HG03354 (cell line): ENCODE measurements at regions not wholly inside any gene's neighbourhood (a gene's known extent, or its start where the extent isn't known, plus 50 kb on each side); places are given as distances from the start of the nearest gene placed in this dataset.
A peak's percentile ranks its signal among the peaks of the same experiment; 100 is the strongest.

ENCODE experiments used
- ATAC-seq: cut with Tn5 transposase; IDR thresholded peaks from one replicate; pipeline ENCODE4 v1.9.1; 2021; ENCODE audit warnings: mild to moderate bottlenecking; ENCODE audit not compliant: unreplicated experiment, poor library complexity, severe bottlenecking

DNA sequence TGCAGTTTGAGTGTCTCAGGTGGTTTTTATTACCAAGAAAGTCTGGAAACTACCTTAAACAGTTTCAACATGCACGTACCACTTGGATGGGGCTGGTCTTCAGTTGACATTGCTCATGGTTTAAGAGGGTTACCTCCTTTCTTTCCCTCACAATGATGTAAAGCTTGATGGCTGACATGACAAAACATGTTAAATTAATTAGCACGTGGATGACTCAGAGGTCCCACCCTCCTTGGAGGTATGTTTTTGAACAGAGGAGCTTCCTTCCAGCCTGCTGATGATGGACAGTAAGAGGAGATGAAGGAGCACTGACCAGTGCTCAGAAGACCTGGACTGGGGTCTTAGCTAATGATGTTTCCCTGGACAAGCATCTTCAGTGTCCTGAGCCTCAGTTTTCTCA is 322.3 kb upstream of the PODXL start:
- ATAC-seq, result no peak

- no peak for ATAC-seq
Observed at GRCh38 chr7:131873581-131873980, 317.2 kb upstream of the PODXL start.

GRCh38 chr7:131869986-131870385 is 313.6 kb upstream of the PODXL start:
- ATAC-seq, result no peak

GRCh38 chr7:131869169-131869844 is 312.9 kb upstream of the PODXL start:
- ATAC-seq, result no peak

DNA sequence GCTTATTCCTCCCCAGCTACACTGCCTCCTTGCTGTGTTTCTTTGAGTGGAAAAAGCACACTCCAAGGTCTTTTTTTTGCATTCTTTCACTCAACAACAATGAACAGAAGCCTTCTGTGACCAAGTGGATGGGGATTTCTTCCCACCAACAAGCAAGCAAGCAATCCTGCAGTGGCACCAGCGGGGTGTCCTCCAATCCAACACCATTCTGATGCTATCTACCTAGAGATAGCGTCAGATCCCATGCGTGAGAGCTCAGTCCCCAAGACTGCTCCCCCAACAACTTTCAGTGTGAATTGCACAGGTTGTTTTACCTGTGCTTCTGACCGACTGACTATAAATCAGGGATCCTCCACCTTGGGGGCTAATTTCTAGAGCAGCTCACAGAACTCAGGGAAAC is 311.0 kb upstream of the PODXL start:
- ATAC-seq, result no peak

- no peak for ATAC-seq
Observed at GRCh38 chr7:131865911-131866310, 309.5 kb upstream of the PODXL start.

DNA sequence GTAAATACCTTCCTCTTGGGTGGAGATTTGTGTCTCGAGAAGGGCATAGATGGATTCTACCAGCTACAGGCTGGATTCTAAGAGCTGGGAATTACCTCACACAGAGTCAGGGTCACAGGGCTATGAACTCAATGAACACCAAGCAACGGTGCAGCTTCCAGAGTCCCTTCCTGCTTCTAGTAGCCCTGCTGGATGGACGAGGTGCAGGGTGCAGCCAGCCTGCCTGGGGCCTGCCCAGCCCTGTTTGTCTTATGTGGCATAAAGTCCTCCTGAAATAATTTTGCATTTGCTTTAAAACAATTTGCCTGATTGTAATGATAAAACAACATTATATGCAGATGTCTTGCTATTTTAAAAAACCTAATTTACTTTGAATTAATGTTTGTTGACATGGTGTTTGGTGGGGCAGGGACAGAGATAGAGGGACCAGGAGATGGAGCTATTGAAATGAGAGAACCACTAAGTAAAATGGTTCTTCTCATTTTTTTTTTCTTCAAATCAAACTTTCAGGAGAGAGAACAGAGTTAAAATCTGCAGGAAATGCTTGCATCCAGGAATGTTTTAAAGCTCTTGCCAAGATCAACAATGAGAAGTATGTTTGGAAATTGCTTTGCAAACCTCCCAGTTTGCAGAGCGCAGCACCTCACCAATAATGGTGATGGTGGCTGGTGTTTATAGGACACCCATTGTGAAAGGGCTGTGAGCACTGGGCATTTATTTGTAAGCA is 305.4 kb upstream of the PODXL start:
- ATAC-seq, result no peak

DNA sequence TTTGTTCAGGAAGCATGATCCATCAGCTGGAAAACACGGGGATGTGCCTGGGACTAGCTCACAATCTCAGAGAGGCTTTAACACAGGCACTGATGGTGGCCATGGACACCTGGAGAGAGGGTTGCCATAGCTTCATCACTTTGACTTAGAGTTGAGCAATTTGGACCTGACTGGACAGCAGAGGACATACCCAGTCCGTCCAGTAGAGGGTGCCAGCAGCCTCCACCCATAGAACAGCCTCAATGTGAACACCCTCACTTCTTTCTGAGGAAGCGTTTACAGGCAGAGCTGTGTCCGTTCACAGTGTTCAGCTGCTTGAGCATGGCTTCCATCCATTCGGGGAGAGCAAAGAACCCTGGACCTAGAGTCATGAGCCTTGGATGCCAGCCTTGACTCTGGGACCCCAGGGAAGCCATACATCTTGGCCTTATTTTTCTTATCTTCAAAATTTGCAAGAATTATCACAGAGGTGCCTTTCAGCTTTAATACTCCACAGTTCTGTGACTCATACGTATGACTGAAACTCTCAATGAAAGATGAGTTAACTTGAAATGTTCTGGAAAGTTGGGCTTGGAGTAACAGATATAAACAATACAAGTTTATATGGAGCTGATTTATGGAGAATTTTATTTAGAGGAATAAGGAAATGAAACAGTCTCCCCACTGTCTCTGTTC is 302.9 kb upstream of the PODXL start:
- peak; percentile 84 for ATAC-seq

DNA sequence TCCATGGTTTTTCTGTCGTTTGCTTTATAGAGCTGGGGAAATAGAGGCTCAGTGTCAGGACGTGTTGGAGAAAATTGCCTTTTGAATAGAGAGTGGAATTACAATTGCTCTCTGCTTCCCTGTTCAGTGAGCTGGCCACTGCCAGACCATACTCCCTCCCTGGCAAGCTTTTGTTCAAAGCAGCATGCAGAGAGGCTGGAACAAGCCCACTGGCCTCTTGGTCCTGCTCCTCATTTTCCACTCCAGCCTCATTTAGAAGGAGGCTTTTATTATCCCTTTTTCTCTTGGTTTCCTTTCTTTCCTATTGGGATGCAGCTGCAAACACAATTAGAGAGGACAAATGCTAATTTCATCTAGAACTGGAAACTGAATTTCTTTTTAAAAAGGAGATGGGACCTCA is 302.2 kb upstream of the PODXL start:
- no peak for ATAC-seq

GRCh38 chr7:131849472-131849871 is 293.0 kb upstream of the PODXL start:
- ATAC-seq, result no peak

GRCh38 chr7:131848033-131848432 is 291.6 kb upstream of the PODXL start:
- ATAC-seq, result no peak

DNA sequence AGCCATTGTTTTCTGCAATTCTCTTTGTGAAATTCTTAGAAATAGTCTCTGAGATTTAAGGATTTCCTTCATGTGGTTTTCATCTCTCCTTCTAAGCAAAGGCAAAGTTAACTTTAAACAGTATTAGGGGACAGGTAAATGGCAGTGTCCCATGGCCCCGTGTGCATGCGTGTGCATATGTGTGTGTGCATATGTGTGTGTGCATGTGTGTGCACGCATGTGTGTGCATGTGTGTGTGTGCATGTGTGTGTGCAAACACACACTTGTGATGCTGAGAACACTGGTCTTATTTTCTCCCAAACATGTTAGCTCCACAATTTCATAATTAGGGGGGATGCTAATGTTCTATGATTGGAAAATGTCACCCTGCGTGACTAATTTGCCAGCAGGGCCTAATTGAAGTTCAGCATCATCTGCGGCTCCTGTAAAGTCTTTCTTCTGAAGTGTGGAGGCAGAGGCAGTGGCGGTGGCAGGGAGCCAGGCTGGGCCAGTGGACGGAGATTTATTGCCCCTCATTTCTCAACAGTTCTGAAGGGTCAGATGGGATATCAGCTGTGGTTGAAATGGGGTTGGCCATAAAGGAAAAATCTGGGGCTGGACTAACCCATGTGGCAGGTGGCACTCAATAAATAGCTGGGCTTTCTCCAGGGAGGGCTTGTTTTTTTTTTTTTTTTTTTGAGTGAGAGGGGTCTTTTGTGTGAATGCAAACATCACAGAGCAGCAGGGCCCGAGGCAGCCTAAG is 289.3 kb upstream of the PODXL start:
- no peak for ATAC-seq

- no peak for ATAC-seq
Observed at GRCh38 chr7:131844369-131844768, 287.9 kb upstream of the PODXL start.

- no peak for ATAC-seq
Observed at GRCh38 chr7:131843898-131844331, 287.5 kb upstream of the PODXL start.

- ATAC-seq, result no peak
Observed at GRCh38 chr7:131839967-131840690, 283.7 kb upstream of the PODXL start.

GRCh38 chr7:131836733-131837132 is 280.3 kb upstream of the PODXL start:
- ATAC-seq, result no peak

DNA sequence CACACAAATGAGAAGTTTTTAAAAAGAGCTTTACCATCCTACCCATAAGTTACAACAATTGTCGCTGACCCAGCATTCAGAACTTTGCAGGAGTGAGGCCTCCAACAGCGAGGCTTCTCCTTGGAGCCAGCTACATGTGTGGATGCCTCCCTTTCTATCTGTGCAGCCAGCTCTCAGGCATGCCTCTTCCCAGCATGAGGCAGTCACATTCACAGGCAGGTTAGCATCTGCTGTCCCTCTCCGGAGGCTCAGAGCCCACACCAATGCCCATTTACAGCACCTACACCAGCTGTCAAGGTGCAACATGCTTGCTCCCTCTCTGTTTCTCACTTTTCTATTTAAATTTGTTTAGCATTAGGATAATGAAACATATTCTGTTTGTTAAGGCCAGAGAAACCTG is 278.7 kb upstream of the PODXL start:
- ATAC-seq, result no peak

- no peak for ATAC-seq
Observed at GRCh38 chr7:131830681-131831080, 274.3 kb upstream of the PODXL start.

DNA sequence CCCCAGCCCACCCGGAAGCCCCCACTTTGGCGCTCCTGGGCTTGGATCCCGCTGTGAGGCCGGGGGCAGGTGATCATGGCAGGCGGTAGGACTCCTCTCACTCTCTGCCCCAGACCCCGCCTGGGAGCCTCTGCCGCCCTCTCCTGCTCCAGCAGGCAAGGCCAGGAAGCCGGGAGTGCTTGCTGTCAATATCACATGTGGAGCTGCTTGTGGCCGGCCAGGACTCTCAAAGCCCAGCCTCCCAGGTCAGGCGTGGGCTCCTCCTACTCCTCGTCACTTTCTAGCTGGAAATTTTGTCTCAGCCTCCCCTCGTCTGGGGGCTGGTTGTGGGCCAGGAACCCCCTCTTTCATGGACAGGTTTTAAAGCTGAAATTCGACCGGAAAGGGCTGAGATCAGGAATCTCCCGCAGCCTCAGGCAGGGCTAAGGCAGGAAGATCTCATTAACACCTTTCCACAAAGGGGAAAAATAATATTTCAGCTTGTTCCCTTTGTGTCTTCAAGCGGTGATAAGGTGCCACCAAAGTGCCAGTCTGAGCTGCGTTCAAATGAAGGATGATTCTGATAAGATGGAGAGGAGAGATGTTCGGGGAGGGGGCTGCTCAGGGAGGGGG is 273.6 kb upstream of the PODXL start:
- ATAC-seq, result no peak
